LNCaP clone FGC (cell line): ENCODE measurements at regions not wholly inside any gene's neighbourhood (a gene's known extent, or its start where the extent isn't known, plus 50 kb on each side); places are given as distances from the start of the nearest gene placed in this dataset.

ENCODE experiments used
- DNase-seq: peaks from one replicate; pipeline ENCODE4 v3.0.0-alpha.2; 2011; ENCODE audit warnings: low read depth
- H3K4me3 ChIP-seq: 2 replicates; pipeline ENCODE4 v1.5.1; 2011; ENCODE audit warnings: mild to moderate bottlenecking, low read depth, low read length, control low read depth
- TF ChIP-seq, protein P1 (sequence below): IDR thresholded peaks from 2 replicates; pipeline ENCODE4 v1.5.1; 2012; ENCODE audit warnings: mild to moderate bottlenecking; ENCODE audit not compliant: control insufficient read depth, insufficient read depth; ENCODE audit errors: extremely low read depth

DNA sequence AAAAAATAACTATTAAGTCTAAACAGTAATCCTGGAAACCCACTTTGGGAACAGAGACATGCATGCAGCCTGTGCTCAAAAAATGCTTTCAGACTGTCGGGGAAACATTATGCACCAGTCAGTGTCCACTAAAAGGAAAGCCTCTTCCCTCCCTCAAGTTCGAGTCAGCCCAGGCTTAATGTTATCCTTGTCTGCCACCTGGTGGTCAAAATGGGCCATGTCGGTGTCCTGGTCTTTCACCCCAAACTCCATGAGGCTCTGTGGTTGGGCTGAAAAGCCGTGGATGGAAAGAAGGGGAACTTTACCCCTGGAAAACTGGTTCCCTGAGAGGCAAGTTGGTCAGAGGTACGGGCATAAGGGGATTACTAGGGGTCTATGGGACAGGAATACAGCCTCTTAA lies 88.4 kb upstream of the ZNF492 start:
- TF ChIP-seq, protein P1, sequence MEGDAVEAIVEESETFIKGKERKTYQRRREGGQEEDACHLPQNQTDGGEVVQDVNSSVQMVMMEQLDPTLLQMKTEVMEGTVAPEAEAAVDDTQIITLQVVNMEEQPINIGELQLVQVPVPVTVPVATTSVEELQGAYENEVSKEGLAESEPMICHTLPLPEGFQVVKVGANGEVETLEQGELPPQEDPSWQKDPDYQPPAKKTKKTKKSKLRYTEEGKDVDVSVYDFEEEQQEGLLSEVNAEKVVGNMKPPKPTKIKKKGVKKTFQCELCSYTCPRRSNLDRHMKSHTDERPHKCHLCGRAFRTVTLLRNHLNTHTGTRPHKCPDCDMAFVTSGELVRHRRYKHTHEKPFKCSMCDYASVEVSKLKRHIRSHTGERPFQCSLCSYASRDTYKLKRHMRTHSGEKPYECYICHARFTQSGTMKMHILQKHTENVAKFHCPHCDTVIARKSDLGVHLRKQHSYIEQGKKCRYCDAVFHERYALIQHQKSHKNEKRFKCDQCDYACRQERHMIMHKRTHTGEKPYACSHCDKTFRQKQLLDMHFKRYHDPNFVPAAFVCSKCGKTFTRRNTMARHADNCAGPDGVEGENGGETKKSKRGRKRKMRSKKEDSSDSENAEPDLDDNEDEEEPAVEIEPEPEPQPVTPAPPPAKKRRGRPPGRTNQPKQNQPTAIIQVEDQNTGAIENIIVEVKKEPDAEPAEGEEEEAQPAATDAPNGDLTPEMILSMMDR: peak; percentile 28; the same call in 1 of the 2 replicates
- DNase-seq: no peak
- no peak overlapping the region for H3K4me3 ChIP-seq

DNA sequence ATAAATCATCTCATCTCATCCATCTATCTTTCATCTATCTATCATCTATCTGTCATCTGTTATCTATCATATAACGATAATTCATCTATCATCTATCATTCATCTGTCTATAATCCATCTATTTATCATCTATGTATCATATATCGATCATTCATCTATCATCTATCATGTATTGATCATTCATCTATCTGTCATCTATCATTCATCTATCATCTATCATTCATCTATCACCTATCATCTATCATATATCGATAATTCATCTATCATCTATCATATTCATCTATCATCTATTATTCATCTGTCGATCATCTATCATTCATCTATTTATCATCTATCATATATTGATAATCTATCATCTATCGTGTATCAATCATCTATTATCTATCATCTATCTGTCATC lies 100.4 kb upstream of the ZNF492 start:
- no peak for DNase-seq
- TF ChIP-seq, protein P1: no peak
- H3K4me3 ChIP-seq: no peak overlapping the region

GRCh38 chr19:22532388-22533300 lies 101.5 kb upstream of the ZNF492 start:
- H3K4me3 ChIP-seq: no peak overlapping the region
- DNase-seq: no peak
- TF ChIP-seq, protein P1: no peak

DNA sequence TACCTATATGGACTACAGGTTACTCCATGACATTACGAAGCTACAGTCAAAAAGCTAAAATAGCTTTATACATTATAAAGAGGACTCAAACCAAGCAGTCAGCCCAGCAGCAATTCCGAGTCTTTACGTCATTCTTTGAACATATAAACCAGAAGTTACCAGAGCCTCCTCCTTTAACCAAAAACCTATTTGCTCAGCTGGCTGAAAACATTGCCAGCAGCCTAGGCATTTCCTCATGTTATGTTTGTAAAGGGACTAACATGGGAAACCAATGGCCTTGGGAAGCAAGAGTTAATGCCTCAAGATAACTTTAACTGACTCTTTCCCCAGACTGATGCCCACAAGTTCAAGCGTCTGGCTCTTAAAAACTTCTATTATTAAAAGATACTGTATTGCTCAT lies 104.1 kb upstream of the ZNF492 start:
- TF ChIP-seq, protein P1: no peak
- DNase-seq: no peak
- H3K4me3 ChIP-seq: no peak overlapping the region

DNA sequence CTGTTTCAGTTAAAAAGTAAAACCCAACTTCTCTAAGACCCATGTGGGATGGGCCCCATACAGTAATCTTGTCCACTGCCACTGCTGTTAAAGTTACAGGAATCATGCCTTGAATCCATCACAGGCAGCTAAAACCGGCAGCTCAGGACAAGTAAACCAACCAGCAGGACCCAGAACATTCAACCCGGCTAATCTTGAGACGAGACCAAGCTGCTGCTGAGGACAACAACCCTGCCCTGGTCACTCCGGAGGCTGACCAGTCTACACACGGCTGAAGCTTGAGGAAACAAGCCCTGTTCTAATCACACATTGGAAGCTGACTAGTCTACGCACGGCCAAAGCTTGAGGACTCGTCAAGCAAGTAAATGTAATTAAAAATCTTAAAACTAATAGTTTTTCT lies 105.2 kb upstream of the ZNF492 start:
- H3K4me3 ChIP-seq: no peak overlapping the region
- TF ChIP-seq, protein P1: no peak
- DNase-seq: no peak

DNA sequence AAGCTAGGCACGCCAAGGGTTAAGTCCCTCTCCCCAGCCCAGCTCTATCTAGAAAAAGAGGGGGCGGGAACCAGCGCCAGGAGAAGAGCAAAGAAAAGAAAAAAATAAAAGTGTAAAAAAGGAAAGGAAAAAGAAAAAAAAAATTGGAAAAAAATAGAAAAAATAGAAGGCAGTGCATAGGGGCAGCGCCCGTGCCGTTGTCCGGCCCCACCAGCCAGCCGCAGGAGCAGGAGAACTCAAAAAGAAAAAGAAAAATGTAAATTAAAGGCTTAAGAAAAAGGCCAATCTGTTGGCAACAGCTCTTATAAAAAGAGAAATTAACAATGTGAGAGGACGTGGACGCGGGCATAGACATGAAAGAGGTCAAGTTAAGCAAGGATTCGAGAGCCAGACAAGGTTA lies 105.4 kb upstream of the ZNF98 start:
- no peak overlapping the region for H3K4me3 ChIP-seq
- no peak for DNase-seq
- TF ChIP-seq, protein P1: no peak
